Ishikawa (cell line): ENCODE measurements at regions not wholly inside any gene's neighbourhood (a gene's known extent, or its start where the extent isn't known, plus 50 kb on each side); places are given as distances from the start of the nearest gene placed in this dataset.

Source experiments
- CEBPB ChIP-seq: IDR thresholded peaks from 2 replicates; pipeline ENCODE4 v1.6.1; 2012
- CREB1 ChIP-seq: IDR thresholded peaks from 2 replicates; pipeline ENCODE4 v1.6.1; 2012; ENCODE audit warnings: low read depth
- EGR1 ChIP-seq: IDR thresholded peaks from 2 replicates; pipeline ENCODE4 v1.6.1; 2012
- EP300 ChIP-seq: IDR thresholded peaks from 2 replicates; pipeline ENCODE4 v1.6.1; 2012; ENCODE audit warnings: borderline replicate concordance
- FOXM1 ChIP-seq: IDR thresholded peaks from 2 replicates; pipeline ENCODE4 v1.6.1; 2012; ENCODE audit warnings: low read depth, borderline replicate concordance
- NFIC ChIP-seq: IDR thresholded peaks from 2 replicates; pipeline ENCODE4 v1.6.1; 2012
- RAD21 ChIP-seq: IDR thresholded peaks from 2 replicates; pipeline ENCODE4 v1.6.1; 2012; ENCODE audit warnings: low read depth
- TAF1 ChIP-seq: IDR thresholded peaks from 2 replicates; pipeline ENCODE4 v1.6.1; 2012; ENCODE audit warnings: low read depth, mild to moderate bottlenecking
- TCF12 ChIP-seq: IDR thresholded peaks from 2 replicates; pipeline ENCODE4 v1.6.1; 2012; ENCODE audit warnings: low read depth
- TEAD4 ChIP-seq: IDR thresholded peaks from 2 replicates; pipeline ENCODE4 v1.6.1; 2012
- YY1 ChIP-seq: IDR thresholded peaks from 2 replicates; pipeline ENCODE4 v1.6.1; 2012; ENCODE audit warnings: low read depth
- ZBTB7A ChIP-seq: IDR thresholded peaks from 2 replicates; pipeline ENCODE4 v1.6.1; 2012; ENCODE audit warnings: low read depth
- TF ChIP-seq, protein P1 (sequence below): IDR thresholded peaks from 2 replicates; pipeline ENCODE4 v1.6.1; 2012
- TF ChIP-seq, protein P2 (sequence below): IDR thresholded peaks from 2 replicates; pipeline ENCODE4 v1.6.1; 2012; ENCODE audit warnings: low read depth, mild to moderate bottlenecking
- TF ChIP-seq, protein P3 (sequence below): IDR thresholded peaks from 2 replicates; pipeline ENCODE4 v1.6.1; 2012

DNA sequence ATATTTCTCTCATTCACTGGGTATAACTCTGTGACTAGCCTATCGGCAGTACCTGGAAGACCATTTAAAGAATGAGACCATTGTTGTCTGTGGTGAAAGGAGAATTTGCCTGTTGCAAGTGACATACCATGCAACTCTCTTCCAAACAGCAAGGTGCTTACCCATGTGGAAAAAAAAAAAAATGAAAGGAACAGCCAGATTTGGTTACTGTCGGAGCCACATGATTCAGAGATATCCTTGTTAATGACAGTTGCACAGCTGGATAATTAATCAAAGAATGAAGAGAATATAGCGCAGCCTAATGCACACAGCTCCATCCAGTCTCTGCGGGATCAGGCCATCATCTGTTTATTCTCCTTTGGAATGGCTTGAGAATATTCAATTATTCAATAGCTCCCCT, 141.8 kb downstream of the HRH4 start:
- no peak for TF ChIP-seq FOXM1
- TF ChIP-seq TEAD4: no peak

DNA sequence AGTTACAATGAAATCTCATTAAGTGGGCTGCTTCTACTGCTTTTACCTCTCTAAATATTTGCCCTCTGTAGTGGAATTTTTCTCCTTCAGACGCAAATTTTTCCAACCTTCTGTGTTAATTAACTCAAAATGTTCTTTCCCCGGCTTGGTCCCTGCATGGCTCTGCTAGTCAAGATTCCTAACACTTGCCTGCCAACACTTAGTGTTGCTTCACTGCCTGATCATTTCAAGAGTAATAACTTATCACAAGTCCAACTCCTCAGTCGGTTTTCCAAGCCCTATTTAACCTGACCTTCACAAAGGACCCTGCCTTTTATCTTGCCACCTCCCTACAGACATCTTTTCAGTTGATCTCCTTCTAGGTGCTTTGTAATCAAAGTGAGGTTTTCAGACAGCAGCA, 142.7 kb downstream of the HRH4 start:
- TF ChIP-seq EP300 (no peak), NFIC (no peak), EGR1 (no peak), TEAD4 (no peak), ZBTB7A (no peak), CEBPB (no peak), CREB1 (no peak)
- TF ChIP-seq, protein P1, sequence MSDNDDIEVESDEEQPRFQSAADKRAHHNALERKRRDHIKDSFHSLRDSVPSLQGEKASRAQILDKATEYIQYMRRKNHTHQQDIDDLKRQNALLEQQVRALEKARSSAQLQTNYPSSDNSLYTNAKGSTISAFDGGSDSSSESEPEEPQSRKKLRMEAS: no peak
- TF ChIP-seq, protein P2, sequence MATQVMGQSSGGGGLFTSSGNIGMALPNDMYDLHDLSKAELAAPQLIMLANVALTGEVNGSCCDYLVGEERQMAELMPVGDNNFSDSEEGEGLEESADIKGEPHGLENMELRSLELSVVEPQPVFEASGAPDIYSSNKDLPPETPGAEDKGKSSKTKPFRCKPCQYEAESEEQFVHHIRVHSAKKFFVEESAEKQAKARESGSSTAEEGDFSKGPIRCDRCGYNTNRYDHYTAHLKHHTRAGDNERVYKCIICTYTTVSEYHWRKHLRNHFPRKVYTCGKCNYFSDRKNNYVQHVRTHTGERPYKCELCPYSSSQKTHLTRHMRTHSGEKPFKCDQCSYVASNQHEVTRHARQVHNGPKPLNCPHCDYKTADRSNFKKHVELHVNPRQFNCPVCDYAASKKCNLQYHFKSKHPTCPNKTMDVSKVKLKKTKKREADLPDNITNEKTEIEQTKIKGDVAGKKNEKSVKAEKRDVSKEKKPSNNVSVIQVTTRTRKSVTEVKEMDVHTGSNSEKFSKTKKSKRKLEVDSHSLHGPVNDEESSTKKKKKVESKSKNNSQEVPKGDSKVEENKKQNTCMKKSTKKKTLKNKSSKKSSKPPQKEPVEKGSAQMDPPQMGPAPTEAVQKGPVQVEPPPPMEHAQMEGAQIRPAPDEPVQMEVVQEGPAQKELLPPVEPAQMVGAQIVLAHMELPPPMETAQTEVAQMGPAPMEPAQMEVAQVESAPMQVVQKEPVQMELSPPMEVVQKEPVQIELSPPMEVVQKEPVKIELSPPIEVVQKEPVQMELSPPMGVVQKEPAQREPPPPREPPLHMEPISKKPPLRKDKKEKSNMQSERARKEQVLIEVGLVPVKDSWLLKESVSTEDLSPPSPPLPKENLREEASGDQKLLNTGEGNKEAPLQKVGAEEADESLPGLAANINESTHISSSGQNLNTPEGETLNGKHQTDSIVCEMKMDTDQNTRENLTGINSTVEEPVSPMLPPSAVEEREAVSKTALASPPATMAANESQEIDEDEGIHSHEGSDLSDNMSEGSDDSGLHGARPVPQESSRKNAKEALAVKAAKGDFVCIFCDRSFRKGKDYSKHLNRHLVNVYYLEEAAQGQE: no peak
- TF ChIP-seq, protein P3, sequence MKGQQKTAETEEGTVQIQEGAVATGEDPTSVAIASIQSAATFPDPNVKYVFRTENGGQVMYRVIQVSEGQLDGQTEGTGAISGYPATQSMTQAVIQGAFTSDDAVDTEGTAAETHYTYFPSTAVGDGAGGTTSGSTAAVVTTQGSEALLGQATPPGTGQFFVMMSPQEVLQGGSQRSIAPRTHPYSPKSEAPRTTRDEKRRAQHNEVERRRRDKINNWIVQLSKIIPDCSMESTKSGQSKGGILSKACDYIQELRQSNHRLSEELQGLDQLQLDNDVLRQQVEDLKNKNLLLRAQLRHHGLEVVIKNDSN: no peak

DNA sequence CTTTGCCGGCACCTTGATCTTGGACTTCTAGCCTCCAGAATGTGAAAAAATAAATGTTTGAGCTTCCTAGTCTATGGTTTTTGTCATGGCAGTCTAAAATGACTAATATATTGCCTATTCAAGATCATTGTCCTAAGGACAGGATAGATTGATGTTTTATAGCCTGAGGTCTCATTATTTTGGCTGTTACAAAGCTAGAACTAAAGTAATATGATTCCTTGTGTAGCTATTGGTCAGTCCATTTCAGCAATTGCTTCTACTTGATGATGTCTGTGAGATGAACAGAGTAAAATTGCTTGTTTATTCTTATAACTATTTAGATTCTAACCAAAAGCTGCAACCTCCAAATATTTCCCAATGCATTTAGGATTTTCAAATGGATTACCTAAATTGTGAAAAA, 145.0 kb downstream of the HRH4 start:
- no peak for TF ChIP-seq YY1
- TF ChIP-seq EP300: no peak
- no peak for TF ChIP-seq ZBTB7A
- TF ChIP-seq FOXM1: no peak
- TF ChIP-seq EGR1: no peak
- TF ChIP-seq TCF12: no peak
- no peak for TF ChIP-seq TAF1
- no peak for TF ChIP-seq CREB1

DNA sequence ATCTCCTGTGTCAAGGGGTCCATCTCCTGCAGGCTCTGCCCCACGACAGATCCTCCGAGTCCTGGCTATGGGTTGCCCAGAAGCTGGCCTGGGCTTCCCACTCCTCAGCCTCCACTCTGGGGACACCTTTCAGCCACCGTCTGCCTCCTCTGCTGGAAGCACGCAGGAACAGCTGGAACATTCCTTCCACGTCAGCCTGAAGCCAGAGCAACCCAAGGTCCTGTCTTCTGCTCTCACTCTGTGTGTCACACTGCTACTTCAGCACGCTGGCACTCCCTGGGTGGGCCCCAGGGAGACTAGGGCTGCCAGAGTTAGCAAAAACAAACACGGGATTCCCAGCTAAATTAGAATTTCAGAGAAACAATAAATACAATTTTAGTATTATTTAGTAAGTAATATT, 148.8 kb downstream of the HRH4 start:
- TF ChIP-seq RAD21 (no peak), TAF1 (no peak), EGR1 (no peak), YY1 (no peak), TCF12 (no peak)
- TF ChIP-seq, protein P1: no peak
- TF ChIP-seq, protein P3: no peak

DNA sequence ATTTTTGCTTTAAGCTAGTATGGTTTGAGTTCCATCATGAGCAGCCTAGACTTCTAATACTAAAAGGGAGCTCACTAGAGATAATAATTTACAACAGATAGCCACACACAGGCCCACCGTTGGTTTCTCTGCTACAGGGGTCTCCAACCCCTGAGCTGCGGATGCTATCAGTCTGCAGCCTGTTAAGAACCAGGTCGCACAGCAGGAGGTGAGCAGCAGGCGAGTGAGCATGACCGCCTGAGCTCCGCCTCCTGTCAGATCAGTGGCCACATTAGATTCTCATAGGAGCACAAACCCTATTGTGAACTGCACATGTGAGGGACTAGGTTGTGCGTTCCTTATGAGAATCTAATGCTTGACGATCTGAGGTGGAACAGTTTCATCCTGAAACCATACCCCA, 150.6 kb downstream of the HRH4 start:
- TF ChIP-seq TEAD4 (no peak), CEBPB (no peak), TAF1 (no peak), RAD21 (no peak), NFIC (no peak), FOXM1 (no peak), CREB1 (no peak), YY1 (no peak), ZBTB7A (no peak), EP300 (no peak), TCF12 (no peak), EGR1 (no peak)
- TF ChIP-seq, protein P1: no peak
- TF ChIP-seq, protein P3: no peak
- TF ChIP-seq, protein P2: no peak

DNA sequence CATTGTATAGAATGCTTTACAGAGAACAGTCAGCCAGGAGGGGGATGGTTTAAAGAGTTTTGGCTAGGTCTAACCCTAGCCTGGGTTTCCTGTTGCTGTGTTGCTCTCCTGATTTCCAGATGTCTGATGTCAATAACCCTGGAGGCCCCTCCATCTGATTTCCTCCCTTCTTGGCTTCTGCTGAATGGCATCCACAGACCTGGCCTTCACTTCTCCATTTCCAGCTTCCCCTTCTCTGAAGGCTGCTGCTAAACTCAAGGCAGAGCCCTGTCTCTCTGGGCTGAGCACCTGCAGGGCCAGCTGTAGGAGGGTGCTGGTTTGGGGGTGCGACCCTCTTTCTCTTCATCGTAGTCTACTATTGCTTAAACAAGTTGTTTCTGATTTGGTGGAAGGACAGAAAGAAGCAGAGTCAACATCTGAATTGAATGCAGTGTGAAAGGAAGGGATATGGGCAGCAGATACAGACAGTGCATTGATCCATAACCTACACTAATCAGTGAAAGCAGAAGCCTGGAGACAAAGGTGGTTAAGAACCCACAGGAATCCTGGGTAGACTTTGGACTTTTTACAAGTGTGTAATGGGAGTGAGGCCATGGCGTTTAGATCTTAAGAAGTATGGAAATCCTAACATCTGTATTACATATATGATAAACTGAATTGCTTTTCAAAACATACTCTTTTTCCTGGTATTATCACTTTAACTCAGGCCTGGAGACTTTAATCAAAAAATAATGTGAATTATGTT, 153.6 kb downstream of the HRH4 start:
- TF ChIP-seq ZBTB7A (no peak), FOXM1 (no peak), NFIC (no peak), TAF1 (no peak)
- TF ChIP-seq, protein P3: no peak
- TF ChIP-seq, protein P2: no peak
